HepG2 (cell line): ENCODE measurements at regions not wholly inside any gene's neighbourhood (a gene's known extent, or its start where the extent isn't known, plus 50 kb on each side); places are given as distances from the start of the nearest gene placed in this dataset.

Experiments
- ATAC-seq: fragments of 200-7000 bp; cut with Tn5 transposase; 3 replicates; pipeline ENCODE4 v1.9.1; 2020; ENCODE audit warnings: mild to moderate bottlenecking, moderate library complexity
- BruUV-seq: library from RNA; stranded (reverse); fragments of 400-500 nt; replicated peaks from 2 replicates; lab custom pipeline; 2021; lab: Mats Ljungman, UMichigan
- CTCF ChIA-PET: fragments of 300-600 bp; formaldehyde crosslinking; extraction: SDS; loops from one replicate; lab custom pipeline; 2021; ENCODE audit warnings: low total read pairs, inconsistent platforms, low intra/inter-chr PET ratio; lab: Yijun Ruan, JAX
- POLR2A ChIA-PET: fragments of 350-600 bp; sonication (Branson Sonifier 250); formaldehyde crosslinking; loops from one replicate; lab custom pipeline; 2020; ENCODE audit warnings: antibody characterized with exemption, inconsistent platforms; lab: Yijun Ruan, JAX
- DNase-seq: peaks from one replicate; pipeline ENCODE4 v3.0.0-alpha.2; 2015; ENCODE audit warnings: low spot score
- FAIRE-seq: peaks from 3 replicates; lab custom pipeline; 2011; peaks lifted over from hg19 to GRCh38; lab: Jason Lieb, UNC
- H2AFZ ChIP-seq: one replicate; pipeline ENCODE4 v1.6.1; 2011; ENCODE audit warnings: low read length, inconsistent platforms
- H3K27ac ChIP-seq: fragments of 300-600 bp; 3 replicates; pipeline ENCODE4 v1.8.0; 2011; ENCODE audit warnings: mixed run types, mild to moderate bottlenecking, mixed read lengths, low read length, inconsistent platforms; ENCODE audit not compliant: insufficient read depth; ENCODE audit errors: extremely low read length
- H3K27me3 ChIP-seq, 2 experiments: fragments of 200-600 bp in 1 of 2; 2 replicates in 1 of 2; 3 replicates in 1 of 2; pipeline versions ENCODE4 v1.6.0 to v1.8.0; 2011; ENCODE audit warnings: low read length in 2 of 2, mild to moderate bottlenecking in 2 of 2, moderate library complexity in 2 of 2, inconsistent platforms in 1 of 2; ENCODE audit not compliant: insufficient read depth in 2 of 2, control insufficient read depth in 1 of 2
- H3K36me3 ChIP-seq, 2 experiments: fragments of 200-600 bp in 1 of 2; replicated peaks in 1 of 2; 2 replicates in 1 of 2; 3 replicates in 1 of 2; pipeline versions ENCODE4 v1.5.1 to v1.8.0; 2011; ENCODE audit warnings: low read length in 2 of 2, inconsistent platforms in 1 of 2; ENCODE audit not compliant: insufficient read depth in 2 of 2, control insufficient read depth in 1 of 2
- H3K4me1 ChIP-seq: 2 replicates; pipeline ENCODE4 v1.5.1; 2012; ENCODE audit warnings: low read length, inconsistent platforms; ENCODE audit not compliant: insufficient read depth
- H3K4me2 ChIP-seq: 2 replicates; pipeline ENCODE4 v1.6.0; 2011; ENCODE audit warnings: low read depth, low read length, inconsistent platforms
- H3K4me3 ChIP-seq, 3 experiments: fragments of 200-600 bp in 1 of 3; sonication (generic), shearing (Covaris generic) in 1 of 3; replicated peaks in 1 of 3; 2 replicates each; pipeline ENCODE4 v1.5.1; 2011 to 2016; ENCODE audit warnings: low read length in 3 of 3, inconsistent platforms in 2 of 3, low read depth in 2 of 3, mild to moderate bottlenecking in 2 of 3, control low read depth in 1 of 3, mixed read lengths in 1 of 3; ENCODE audit not compliant: insufficient read depth in 1 of 3
- H3K79me2 ChIP-seq: one replicate; pipeline ENCODE4 v1.6.1; 2011; ENCODE audit warnings: low read length, inconsistent platforms; ENCODE audit not compliant: insufficient read depth
- H3K9ac ChIP-seq: 2 replicates; pipeline ENCODE4 v1.6.0; 2011; ENCODE audit warnings: mild to moderate bottlenecking, low read depth, low read length, inconsistent platforms; ENCODE audit not compliant: insufficient read depth
- H3K9me3 ChIP-seq: 2 replicates; pipeline ENCODE4 v1.5.1; 2012; ENCODE audit warnings: mild to moderate bottlenecking, low read length
- H4K20me1 ChIP-seq: 2 replicates; pipeline ENCODE4 v1.6.0; 2011; ENCODE audit warnings: inconsistent platforms, mild to moderate bottlenecking, low read length, moderate library complexity; ENCODE audit not compliant: insufficient read depth
- CENPT ChIP-seq: sonication (generic); formaldehyde crosslinking; IDR thresholded peaks from 2 replicates; pipeline ENCODE4 v1.8.0; 2022; ENCODE audit warnings: low read depth, mild to moderate bottlenecking, moderate library complexity, missing genetic modification reagents
- FOXA3 ChIP-seq: IDR thresholded peaks from 2 replicates; pipeline ENCODE4 v1.6.1; 2016; ENCODE audit warnings: missing genetic modification reagents, missing compliant biosample characterization
- HES4 ChIP-seq: sonication (generic); formaldehyde crosslinking; IDR thresholded peaks from 2 replicates; pipeline ENCODE4 v1.9.0; 2021; ENCODE audit warnings: mild to moderate bottlenecking, missing genetic modification reagents, borderline replicate concordance
- NBN ChIP-seq: fragments of 450-650 bp; conservative IDR thresholded peaks from 2 replicates; pipeline ENCODE4 v1.6.1; 2017
- PLSCR1 ChIP-seq: sonication (generic); formaldehyde crosslinking; IDR thresholded peaks from 2 replicates; pipeline ENCODE4 v1.5.0; 2020; ENCODE audit warnings: missing genetic modification reagents, mild to moderate bottlenecking, borderline replicate concordance
- REXO4 ChIP-seq: sonication (generic); formaldehyde crosslinking; IDR thresholded peaks from 2 replicates; pipeline ENCODE4 v1.8.0; 2022; ENCODE audit warnings: missing genetic modification reagents, mild to moderate bottlenecking, borderline replicate concordance
- SMAD9 ChIP-seq: sonication (generic); formaldehyde crosslinking; IDR thresholded peaks from 2 replicates; pipeline ENCODE4 v1.5.1; 2020; ENCODE audit warnings: mild to moderate bottlenecking, missing genetic modification reagents
- SMARCE1 ChIP-seq: fragments of 450-650 bp; IDR thresholded peaks from 2 replicates; pipeline ENCODE4 v1.6.1; 2017; ENCODE audit warnings: borderline replicate concordance
- TGIF2 ChIP-seq: IDR thresholded peaks from 2 replicates; pipeline ENCODE4 v1.6.1; 2016; ENCODE audit warnings: control low read depth, missing compliant biosample characterization
- TRAFD1 ChIP-seq: sonication (generic); formaldehyde crosslinking; IDR thresholded peaks from 2 replicates; pipeline ENCODE4 v1.5.1; 2020; ENCODE audit warnings: missing genetic modification reagents, mild to moderate bottlenecking, borderline replicate concordance
- ZBTB42 ChIP-seq: sonication (generic); formaldehyde crosslinking; IDR thresholded peaks from 2 replicates; pipeline ENCODE4 v1.5.0; 2020; ENCODE audit warnings: mild to moderate bottlenecking, missing genetic modification reagents
- ZFX ChIP-seq: sonication (generic); formaldehyde crosslinking; IDR thresholded peaks from 2 replicates; pipeline ENCODE4 v1.4.0; 2020; ENCODE audit warnings: mild to moderate bottlenecking, low read depth, missing genetic modification reagents, moderate library complexity
- ZNF432 ChIP-seq: sonication (generic); formaldehyde crosslinking; IDR thresholded peaks from 2 replicates; pipeline ENCODE4 v1.5.0; 2020; ENCODE audit warnings: missing genetic modification reagents, mild to moderate bottlenecking, borderline replicate concordance
- ZNF501 ChIP-seq: sonication (generic); formaldehyde crosslinking; IDR thresholded peaks from 2 replicates; pipeline ENCODE4 v1.5.1; 2020; ENCODE audit warnings: mild to moderate bottlenecking, moderate library complexity, missing genetic modification reagents
- ZNF773 ChIP-seq: sonication (generic); formaldehyde crosslinking; IDR thresholded peaks from 2 replicates; pipeline ENCODE4 v1.4.0; 2020; ENCODE audit warnings: missing genetic modification reagents, borderline replicate concordance
- ZZZ3 ChIP-seq: sonication (generic); formaldehyde crosslinking; IDR thresholded peaks from 2 replicates; pipeline ENCODE4 v1.4.0; 2020; ENCODE audit warnings: missing genetic modification reagents, mild to moderate bottlenecking, borderline replicate concordance
- WGBS: methylation state at CpG from one replicate; pipeline ENCODE4 v1.1.6; 2017; ENCODE audit warnings: low lambda C conversion rate; 5-methylcytosine and 5-hydroxymethylcytosine counted together
- in situ Hi-C: cut with HindIII; loops from 2 replicates; pipeline ENCODE4 v1.10.0; 2017; ENCODE audit warnings: low pct_unique_long_range_greater_than_20kb; ENCODE audit not compliant: extremely low pct_ligation_motif_present
- intact Hi-C: fragments of 100-400 bp; cut with micrococcal nuclease; formaldehyde crosslinking; loops from one replicate; pipeline ENCODE4 v1.10.0; 2022; ENCODE audit not compliant: unreplicated experiment
- TF ChIP-seq, protein P1 (sequence below): fragments of 450-650 bp; IDR thresholded peaks from 2 replicates; pipeline ENCODE4 v1.6.1; 2017

- TF ChIP-seq TRAFD1 (CRISPR knock-in tag) (no peak), REXO4 (CRISPR knock-in tag) (no peak), SMAD9 (no peak), ZNF432 (CRISPR knock-in tag) (no peak), PLSCR1 (CRISPR knock-in tag) (no peak)
- TF ChIP-seq, all 625 proteins: peak for 0
- in situ Hi-C loops, result no loop called here
- no peaks in the 10 kb centered on the region for H3K79me2 ChIP-seq
- H3K27ac ChIP-seq, result no peak overlapping the region
- CTCF ChIA-PET, result no interaction called here
- no peak overlapping the region for H3K9ac ChIP-seq
- intact Hi-C loops, result no loop called here
- no peaks in the 10 kb centered on the region for H4K20me1 ChIP-seq
- ATAC-seq, result no peak
- no TSS peak for BruUV-seq
- no peak overlapping the region for H2AFZ ChIP-seq
- WGBS, result 0% methylated on average over 1 of the region's 3 CpGs
- POLR2A ChIA-PET, result no interaction called here
- H3K36me3 ChIP-seq, result no peaks in the 10 kb centered on the region
- no peak for FAIRE-seq
- H3K4me1 ChIP-seq, result no peaks in the 10 kb centered on the region
- no peaks in the 10 kb centered on the region for H3K27me3 ChIP-seq
- no peak for DNase-seq
- no peak overlapping the region for H3K4me3 ChIP-seq
- H3K4me2 ChIP-seq, result no peak overlapping the region
- peaks cover 68% of the 10 kb centered on the region for H3K9me3 ChIP-seq
Measured at GRCh38 chr11:127205688-127206217, 205.2 kb upstream of the KIRREL3 start.

GRCh38 chr11:127203490-127203889 is 202.9 kb upstream of the KIRREL3 start:
- intact Hi-C loops, result no loop called here
- 29% methylated on average over 3 of the region's 3 CpGs for WGBS
- no peak for FAIRE-seq
- no peaks in the 10 kb centered on the region for H3K79me2 ChIP-seq
- no peaks in the 10 kb centered on the region for H3K36me3 ChIP-seq
- BruUV-seq, result no TSS peak
- H2AFZ ChIP-seq, result no peak overlapping the region
- no peak overlapping the region for H3K4me2 ChIP-seq
- in situ Hi-C loops, result no loop called here
- no peak overlapping the region for H3K9ac ChIP-seq
- H3K27me3 ChIP-seq, result no peaks in the 10 kb centered on the region
- H3K4me3 ChIP-seq, result no peak overlapping the region
- CTCF ChIA-PET, result no interaction called here
- ATAC-seq, result no peak
- H3K27ac ChIP-seq, result no peak overlapping the region
- H4K20me1 ChIP-seq, result no peaks in the 10 kb centered on the region
- DNase-seq, result no peak
- POLR2A ChIA-PET, result no interaction called here
- H3K4me1 ChIP-seq, result no peaks in the 10 kb centered on the region
- peaks cover 59% of the 10 kb centered on the region for H3K9me3 ChIP-seq
- TF ChIP-seq ZNF501 (CRISPR knock-in tag) (no peak), TGIF2 (no peak), ZBTB42 (CRISPR knock-in tag) (no peak), ZNF773 (CRISPR knock-in tag) (no peak), HES4 (CRISPR knock-in tag) (no peak), ZZZ3 (CRISPR knock-in tag) (no peak), CENPT (CRISPR knock-in tag) (no peak), FOXA3 (CRISPR knock-in tag) (no peak), SMARCE1 (no peak), ZFX (no peak), NBN (no peak)
- TF ChIP-seq, protein P1, sequence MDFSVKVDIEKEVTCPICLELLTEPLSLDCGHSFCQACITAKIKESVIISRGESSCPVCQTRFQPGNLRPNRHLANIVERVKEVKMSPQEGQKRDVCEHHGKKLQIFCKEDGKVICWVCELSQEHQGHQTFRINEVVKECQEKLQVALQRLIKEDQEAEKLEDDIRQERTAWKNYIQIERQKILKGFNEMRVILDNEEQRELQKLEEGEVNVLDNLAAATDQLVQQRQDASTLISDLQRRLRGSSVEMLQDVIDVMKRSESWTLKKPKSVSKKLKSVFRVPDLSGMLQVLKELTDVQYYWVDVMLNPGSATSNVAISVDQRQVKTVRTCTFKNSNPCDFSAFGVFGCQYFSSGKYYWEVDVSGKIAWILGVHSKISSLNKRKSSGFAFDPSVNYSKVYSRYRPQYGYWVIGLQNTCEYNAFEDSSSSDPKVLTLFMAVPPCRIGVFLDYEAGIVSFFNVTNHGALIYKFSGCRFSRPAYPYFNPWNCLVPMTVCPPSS, result no peak
